ENCODE measurements at regions not wholly inside any gene's neighbourhood (a gene's known extent, or its start where the extent isn't known, plus 50 kb on each side); places are given as distances from the start of the nearest gene placed in this dataset.

- TF ChIP-seq CTCF (IDR thresholded peaks at IDR 0.05), result no peak
- TF ChIP-seq EZH2 (IDR thresholded peaks at IDR 0.05; ENCODE audit: borderline replicate concordance, insufficient read depth, low read depth, low read length, poor library complexity, severe bottlenecking), result no peak
- H3K9me3 Mint-ChIP-seq (ENCODE audit: insufficient read depth), result no peaks in the 10 kb centered on the region
- intact Hi-C loops (cut with micrococcal nuclease), result no loop called here
Measured at GRCh38 chr20:54716790-54717189, 241.4 kb downstream of the DOK5 start.

GRCh38 chr20:54716174-54716747, 240.9 kb downstream of the DOK5 start:
- no peak for DNase-seq
- Histone ChIP-seq H3K4me3 (ENCODE audit: control extremely low read depth in 1 of 5, extremely low read depth in 1 of 5, insufficient read depth in 1 of 5, low read depth in 2 of 5, low read length in 4 of 5) (no peak overlapping the region), H3K27ac (ENCODE audit: low read length in 2 of 2) (no peak overlapping the region), H3K27me3 (replicated peaks in 1 of 4; ENCODE audit: control extremely low read depth in 1 of 4, control insufficient read depth in 3 of 4, insufficient read depth in 4 of 4, low read length in 3 of 4) (peaks cover 0 to 3% (median 0%) of the 10 kb centered on the region in 4 experiments), H2AFZ (ENCODE audit: insufficient read depth, low read depth, low read length, poor library complexity, severe bottlenecking) (no peak overlapping the region), H3K9ac (ENCODE audit: low read length) (no peak overlapping the region), H3K36me3 (replicated peaks in 1 of 2; ENCODE audit: control extremely low read depth in 1 of 2, control insufficient read depth in 1 of 2, extremely low read depth in 1 of 2, insufficient read depth in 2 of 2, low read length in 1 of 2) (no peaks in the 10 kb centered on the region), H3K9me3 (ENCODE audit: control extremely low read depth in 1 of 3, control insufficient read depth in 2 of 3, insufficient read depth in 1 of 3, low read length in 2 of 3) (no peaks in the 10 kb centered on the region), H4K20me1 (ENCODE audit: control insufficient read depth, insufficient read depth, low read length, poor library complexity, severe bottlenecking) (no peaks in the 10 kb centered on the region), H3K4me1 (ENCODE audit: control insufficient read depth in 2 of 2, insufficient read depth in 2 of 2, low read length in 2 of 2) (no peaks in the 10 kb centered on the region), H3K79me2 (ENCODE audit: control insufficient read depth, insufficient read depth, low read length) (no peaks in the 10 kb centered on the region), H3K4me2 (replicated peaks; ENCODE audit: low read depth, low read length, poor library complexity, severe bottlenecking) (no peak overlapping the region)
- ATAC-seq (ENCODE audit: low read depth), result no peak
- no peak for TF ChIP-seq CTCF (IDR thresholded peaks at IDR 0.05)
- no peak for TF ChIP-seq EZH2 (IDR thresholded peaks at IDR 0.05; ENCODE audit: borderline replicate concordance, insufficient read depth, low read depth, low read length, poor library complexity, severe bottlenecking)
- intact Hi-C loops (cut with micrococcal nuclease), result no loop called here
- WGBS (ENCODE audit: insufficient coverage), result 89% methylated on average over 3 of the region's 5 CpGs
- Mint-ChIP-seq H3K4me1 (no peaks in the 10 kb centered on the region), H3K9me3 (ENCODE audit: insufficient read depth) (no peaks in the 10 kb centered on the region), H3K4me3 (no peak overlapping the region), H3K27me3 (no peaks in the 10 kb centered on the region), H3K27ac (no peak overlapping the region)
- CTCF ChIA-PET, result no interaction called here
- POLR2A ChIA-PET, result no interaction called here

More at GRCh38 chr20:54716790-54717189, 241.4 kb downstream of the DOK5 start:
- Histone ChIP-seq H4K20me1 (ENCODE audit: control insufficient read depth, insufficient read depth, low read length, poor library complexity, severe bottlenecking) (no peaks in the 10 kb centered on the region), H3K27me3 (replicated peaks in 1 of 4; ENCODE audit: control extremely low read depth in 1 of 4, control insufficient read depth in 3 of 4, insufficient read depth in 4 of 4, low read length in 3 of 4) (peaks cover 0 to 3% (median 0%) of the 10 kb centered on the region in 4 experiments), H2AFZ (ENCODE audit: insufficient read depth, low read depth, low read length, poor library complexity, severe bottlenecking) (no peak overlapping the region), H3K27ac (ENCODE audit: low read length in 2 of 2) (no peak overlapping the region), H3K79me2 (ENCODE audit: control insufficient read depth, insufficient read depth, low read length) (no peaks in the 10 kb centered on the region), H3K9ac (ENCODE audit: low read length) (no peak overlapping the region), H3K36me3 (replicated peaks in 1 of 2; ENCODE audit: control extremely low read depth in 1 of 2, control insufficient read depth in 1 of 2, extremely low read depth in 1 of 2, insufficient read depth in 2 of 2, low read length in 1 of 2) (no peaks in the 10 kb centered on the region), H3K9me3 (ENCODE audit: control extremely low read depth in 1 of 3, control insufficient read depth in 2 of 3, insufficient read depth in 1 of 3, low read length in 2 of 3) (no peaks in the 10 kb centered on the region), H3K4me2 (replicated peaks; ENCODE audit: low read depth, low read length, poor library complexity, severe bottlenecking) (no peak overlapping the region), H3K4me3 (ENCODE audit: control extremely low read depth in 1 of 5, extremely low read depth in 1 of 5, insufficient read depth in 1 of 5, low read depth in 2 of 5, low read length in 4 of 5) (no peak overlapping the region), H3K4me1 (ENCODE audit: control insufficient read depth in 2 of 2, insufficient read depth in 2 of 2, low read length in 2 of 2) (no peaks in the 10 kb centered on the region)
- DNase-seq (no peak), ATAC-seq (ENCODE audit: low read depth) (no peak)
- H3K4me3 Mint-ChIP-seq, result no peak overlapping the region
- H3K4me1 Mint-ChIP-seq, result no peaks in the 10 kb centered on the region
- H3K27me3 Mint-ChIP-seq, result no peaks in the 10 kb centered on the region
- ChIA-PET POLR2A (no interaction called here), CTCF (no interaction called here)
- no peak overlapping the region for H3K27ac Mint-ChIP-seq
